ENCODE measurements at regions not wholly inside any gene's neighbourhood (a gene's known extent, or its start where the extent isn't known, plus 50 kb on each side); places are given as distances from the start of the nearest gene placed in this dataset.

DNA sequence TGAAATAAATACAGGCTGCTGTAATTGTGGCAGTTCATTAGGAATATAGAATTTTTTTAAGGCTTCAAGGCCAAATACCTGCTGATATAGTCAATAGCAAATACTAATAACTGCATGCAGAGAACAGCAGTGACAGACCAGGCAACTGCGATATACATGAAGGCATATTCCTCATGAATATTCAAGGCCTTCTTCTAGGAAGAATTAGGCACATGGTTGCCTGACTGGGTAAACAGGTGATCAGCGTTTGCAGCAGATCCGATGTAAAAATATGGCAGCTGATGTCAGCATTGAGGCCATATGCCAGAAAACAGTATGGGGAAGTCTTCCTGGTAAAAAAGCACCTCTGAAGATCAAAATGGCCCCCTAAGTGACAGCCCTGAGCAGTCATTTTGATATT, 629.7 kb downstream of the UQCRFS1 start:
- Histone ChIP-seq H3K9me3 (ENCODE audit: control extremely low read depth in 1 of 5, control insufficient read depth in 4 of 5, insufficient read depth in 2 of 5, low read depth in 1 of 5, low read length in 4 of 5) (no peaks in the 10 kb centered on the region), H3K4me1 (ENCODE audit: control extremely low read depth in 1 of 4, control insufficient read depth in 4 of 4, insufficient read depth in 4 of 4, low read length in 3 of 4) (no peaks in the 10 kb centered on the region), H3K27ac (ENCODE audit: insufficient read depth in 1 of 2, low read depth in 1 of 2, low read length in 2 of 2, poor library complexity in 1 of 2, severe bottlenecking in 2 of 2) (no peak overlapping the region), H3K27me3 (replicated peaks in 2 of 5; ENCODE audit: control insufficient read depth in 4 of 5, insufficient read depth in 5 of 5, low read length in 4 of 5) (no peaks in the 10 kb centered on the region), H3K4me3 (ENCODE audit: control insufficient read depth in 1 of 7, extremely low read depth in 1 of 7, insufficient read depth in 4 of 7, low read depth in 2 of 7, low read length in 6 of 7) (no peak overlapping the region), H3K36me3 (ENCODE audit: control insufficient read depth in 4 of 4, insufficient read depth in 4 of 4, low read length in 3 of 4) (no peaks in the 10 kb centered on the region)
- ChIA-PET POLR2A (no interaction called here), CTCF (no interaction called here)
- 100% methylated on average over 3 of the region's 3 CpGs for WGBS (ENCODE audit: insufficient coverage)
- DNase-seq: no peak

DNA sequence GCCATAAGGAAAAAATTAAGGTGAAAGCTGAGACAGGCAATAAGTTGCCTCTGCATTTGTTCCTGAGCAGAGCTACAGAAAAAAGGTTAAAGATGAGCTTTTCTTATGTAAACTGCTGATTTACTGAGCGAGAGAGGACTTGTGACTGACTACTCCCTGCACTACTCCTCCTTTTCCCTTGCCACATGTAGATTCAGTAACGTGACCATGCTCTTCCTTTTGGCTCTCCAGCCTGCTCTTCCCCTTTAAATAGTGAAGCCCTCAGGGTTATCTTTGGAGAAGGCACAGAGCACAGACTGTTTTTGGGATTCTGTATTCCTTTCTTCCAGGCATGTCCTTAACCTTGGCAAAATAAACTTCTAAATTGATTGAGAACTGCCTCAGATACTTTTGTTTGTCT, 630.2 kb downstream of the UQCRFS1 start:
- Histone ChIP-seq H3K4me1 (ENCODE audit: control extremely low read depth in 1 of 4, control insufficient read depth in 4 of 4, insufficient read depth in 4 of 4, low read length in 3 of 4) (no peaks in the 10 kb centered on the region), H3K27ac (ENCODE audit: insufficient read depth in 1 of 2, low read depth in 1 of 2, low read length in 2 of 2, poor library complexity in 1 of 2, severe bottlenecking in 2 of 2) (no peak overlapping the region), H3K36me3 (ENCODE audit: control insufficient read depth in 4 of 4, insufficient read depth in 4 of 4, low read length in 3 of 4) (no peaks in the 10 kb centered on the region), H3K4me3 (ENCODE audit: control insufficient read depth in 1 of 7, extremely low read depth in 1 of 7, insufficient read depth in 4 of 7, low read depth in 2 of 7, low read length in 6 of 7) (no peak overlapping the region), H3K9me3 (ENCODE audit: control extremely low read depth in 1 of 5, control insufficient read depth in 4 of 5, insufficient read depth in 2 of 5, low read depth in 1 of 5, low read length in 4 of 5) (no peaks in the 10 kb centered on the region), H3K27me3 (replicated peaks in 2 of 5; ENCODE audit: control insufficient read depth in 4 of 5, insufficient read depth in 5 of 5, low read length in 4 of 5) (no peaks in the 10 kb centered on the region)
- DNase-seq: no peak
- ChIA-PET POLR2A (no interaction called here), CTCF (no interaction called here)
- WGBS (ENCODE audit: insufficient coverage): 92% methylated on average over 2 of the region's 2 CpGs

DNA sequence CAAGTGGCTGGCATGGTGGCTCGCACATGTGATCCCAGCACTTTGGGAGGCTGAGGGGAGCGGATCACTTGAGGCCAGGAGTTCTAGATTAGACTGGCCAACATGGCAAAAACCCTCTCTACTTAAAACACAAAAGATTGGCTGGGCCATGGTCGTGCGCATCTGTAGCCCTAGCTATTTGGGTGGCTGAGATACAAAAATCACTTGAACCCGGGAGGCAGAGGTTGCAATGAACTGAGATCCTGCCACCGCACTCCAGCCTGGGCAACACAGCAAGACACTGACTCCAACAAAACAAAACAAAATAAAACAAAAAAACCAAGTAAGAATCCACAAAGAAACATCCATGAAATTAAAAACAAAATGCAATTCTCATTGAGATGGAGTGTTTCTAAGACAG, 630.6 kb downstream of the UQCRFS1 start:
- H3K4me1 ChIP-seq (ENCODE audit: control extremely low read depth in 1 of 4, control insufficient read depth in 4 of 4, insufficient read depth in 4 of 4, low read length in 3 of 4): no peaks in the 10 kb centered on the region
- WGBS (ENCODE audit: insufficient coverage): 100% methylated on average over 2 of the region's 6 CpGs
- no peaks in the 10 kb centered on the region for H3K9me3 ChIP-seq (ENCODE audit: control extremely low read depth in 1 of 5, control insufficient read depth in 4 of 5, insufficient read depth in 2 of 5, low read depth in 1 of 5, low read length in 4 of 5)
- H3K36me3 ChIP-seq (ENCODE audit: control insufficient read depth in 4 of 4, insufficient read depth in 4 of 4, low read length in 3 of 4): no peaks in the 10 kb centered on the region
- no peak for DNase-seq
- no peak overlapping the region for H3K4me3 ChIP-seq (ENCODE audit: control insufficient read depth in 1 of 7, extremely low read depth in 1 of 7, insufficient read depth in 4 of 7, low read depth in 2 of 7, low read length in 6 of 7)
- no peaks in the 10 kb centered on the region for H3K27me3 ChIP-seq (replicated peaks in 2 of 5; ENCODE audit: control insufficient read depth in 4 of 5, insufficient read depth in 5 of 5, low read length in 4 of 5)
- CTCF ChIA-PET: no interaction called here
- POLR2A ChIA-PET: no interaction called here
- no peak overlapping the region for H3K27ac ChIP-seq (ENCODE audit: insufficient read depth in 1 of 2, low read depth in 1 of 2, low read length in 2 of 2, poor library complexity in 1 of 2, severe bottlenecking in 2 of 2)

DNA sequence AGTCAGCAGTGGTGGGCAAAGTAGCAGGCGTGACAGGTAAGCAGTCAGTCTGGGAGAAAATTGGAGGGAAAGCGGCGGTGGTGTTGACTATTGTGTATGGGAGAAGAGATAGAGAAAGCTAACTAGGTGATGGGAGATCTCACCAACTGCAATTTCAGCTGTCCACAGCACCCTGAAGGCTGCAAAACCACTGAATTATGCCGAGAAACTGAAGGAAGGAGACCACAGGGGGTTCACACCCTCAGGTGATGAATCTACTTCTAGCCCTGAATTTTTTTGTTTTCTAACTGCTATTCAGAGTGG, 631.5 kb downstream of the UQCRFS1 start:
- WGBS (ENCODE audit: insufficient coverage): 75% methylated on average over 1 of the region's 4 CpGs
- Histone ChIP-seq H3K9me3 (ENCODE audit: control extremely low read depth in 1 of 5, control insufficient read depth in 4 of 5, insufficient read depth in 2 of 5, low read depth in 1 of 5, low read length in 4 of 5) (no peaks in the 10 kb centered on the region), H3K36me3 (ENCODE audit: control insufficient read depth in 4 of 4, insufficient read depth in 4 of 4, low read length in 3 of 4) (no peaks in the 10 kb centered on the region), H3K4me1 (ENCODE audit: control extremely low read depth in 1 of 4, control insufficient read depth in 4 of 4, insufficient read depth in 4 of 4, low read length in 3 of 4) (no peaks in the 10 kb centered on the region), H3K4me3 (ENCODE audit: control insufficient read depth in 1 of 7, extremely low read depth in 1 of 7, insufficient read depth in 4 of 7, low read depth in 2 of 7, low read length in 6 of 7) (no peak overlapping the region), H3K27me3 (replicated peaks in 2 of 5; ENCODE audit: control insufficient read depth in 4 of 5, insufficient read depth in 5 of 5, low read length in 4 of 5) (no peaks in the 10 kb centered on the region), H3K27ac (ENCODE audit: insufficient read depth in 1 of 2, low read depth in 1 of 2, low read length in 2 of 2, poor library complexity in 1 of 2, severe bottlenecking in 2 of 2) (no peak overlapping the region)
- no peak for DNase-seq
- ChIA-PET CTCF (no interaction called here), POLR2A (no interaction called here)

DNA sequence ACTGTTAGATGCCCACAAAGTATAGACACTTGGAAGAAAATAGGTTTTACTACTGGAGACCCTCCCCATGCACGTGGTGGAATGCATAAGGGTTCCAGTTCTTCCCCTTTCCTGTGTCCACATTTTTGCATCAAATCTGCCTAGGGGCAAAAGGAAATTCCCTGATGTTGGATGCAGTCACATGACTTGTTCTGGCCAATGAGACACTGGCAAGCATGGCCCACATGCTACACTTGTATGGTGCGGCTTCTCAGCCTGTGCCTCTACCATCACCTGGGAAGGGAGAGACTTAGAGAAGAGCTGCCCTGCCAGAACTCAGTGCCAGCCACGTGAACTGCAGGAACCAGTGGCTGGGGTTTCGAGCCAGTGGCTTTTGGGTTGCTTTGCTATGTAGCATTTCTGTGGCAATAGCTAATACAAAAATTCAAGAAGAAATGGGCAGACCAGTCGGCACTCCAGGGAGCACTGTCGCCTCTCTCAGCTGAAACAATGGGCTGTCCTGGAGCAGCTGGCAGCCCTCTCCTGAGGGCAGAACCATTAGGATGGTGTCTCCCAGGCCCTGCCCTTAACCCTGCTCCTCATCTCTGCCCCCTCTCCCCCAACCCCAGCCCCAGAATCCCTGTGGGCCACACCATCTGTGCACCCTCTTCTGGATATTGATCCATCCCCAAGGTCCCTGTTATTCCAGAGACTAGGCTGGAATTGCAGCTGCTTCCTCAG, 634.0 kb downstream of the UQCRFS1 start:
- Histone ChIP-seq H3K36me3 (ENCODE audit: control insufficient read depth in 4 of 4, insufficient read depth in 4 of 4, low read length in 3 of 4) (no peaks in the 10 kb centered on the region), H3K27me3 (replicated peaks in 2 of 5; ENCODE audit: control insufficient read depth in 4 of 5, insufficient read depth in 5 of 5, low read length in 4 of 5) (no peaks in the 10 kb centered on the region), H3K4me1 (ENCODE audit: control extremely low read depth in 1 of 4, control insufficient read depth in 4 of 4, insufficient read depth in 4 of 4, low read length in 3 of 4) (no peaks in the 10 kb centered on the region), H3K4me3 (ENCODE audit: control insufficient read depth in 1 of 7, extremely low read depth in 1 of 7, insufficient read depth in 4 of 7, low read depth in 2 of 7, low read length in 6 of 7) (no peak overlapping the region), H3K27ac (ENCODE audit: insufficient read depth in 1 of 2, low read depth in 1 of 2, low read length in 2 of 2, poor library complexity in 1 of 2, severe bottlenecking in 2 of 2) (no peak overlapping the region), H3K9me3 (ENCODE audit: control extremely low read depth in 1 of 5, control insufficient read depth in 4 of 5, insufficient read depth in 2 of 5, low read depth in 1 of 5, low read length in 4 of 5) (no peaks in the 10 kb centered on the region)
- WGBS (ENCODE audit: insufficient coverage): 97% methylated on average over 6 of the region's 6 CpGs
- CTCF ChIA-PET: no interaction called here
- POLR2A ChIA-PET: no interaction called here
- DNase-seq: no peak

DNA sequence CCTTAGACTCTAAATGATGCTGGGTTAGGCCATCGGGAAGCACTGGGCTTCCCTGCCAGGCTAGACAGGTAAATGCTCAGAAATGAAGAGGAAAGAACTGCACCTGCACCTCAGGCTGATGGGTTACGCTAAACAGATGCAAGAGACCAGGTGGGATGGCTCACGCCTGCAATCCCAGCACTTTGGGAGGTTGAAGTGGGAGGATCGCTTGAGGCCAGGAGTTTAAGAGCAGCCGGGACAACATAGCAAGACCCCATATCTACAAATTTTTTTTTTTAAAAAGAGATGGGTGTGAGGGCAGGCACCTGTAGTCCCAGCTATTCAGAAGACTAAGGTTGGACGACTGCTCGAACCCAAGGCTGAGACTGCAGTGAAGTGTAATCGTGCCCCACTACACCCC, 634.7 kb downstream of the UQCRFS1 start:
- H3K4me1 ChIP-seq (ENCODE audit: control extremely low read depth in 1 of 4, control insufficient read depth in 4 of 4, insufficient read depth in 4 of 4, low read length in 3 of 4): no peaks in the 10 kb centered on the region
- no peak for DNase-seq
- no peak overlapping the region for H3K4me3 ChIP-seq (ENCODE audit: control insufficient read depth in 1 of 7, extremely low read depth in 1 of 7, insufficient read depth in 4 of 7, low read depth in 2 of 7, low read length in 6 of 7)
- WGBS (ENCODE audit: insufficient coverage): 97% methylated on average over 5 of the region's 8 CpGs
- H3K27ac ChIP-seq (ENCODE audit: insufficient read depth in 1 of 2, low read depth in 1 of 2, low read length in 2 of 2, poor library complexity in 1 of 2, severe bottlenecking in 2 of 2): no peak overlapping the region
- no peaks in the 10 kb centered on the region for H3K9me3 ChIP-seq (ENCODE audit: control extremely low read depth in 1 of 5, control insufficient read depth in 4 of 5, insufficient read depth in 2 of 5, low read depth in 1 of 5, low read length in 4 of 5)
- POLR2A ChIA-PET: no interaction called here
- H3K27me3 ChIP-seq (replicated peaks in 2 of 5; ENCODE audit: control insufficient read depth in 4 of 5, insufficient read depth in 5 of 5, low read length in 4 of 5): no peaks in the 10 kb centered on the region
- no peaks in the 10 kb centered on the region for H3K36me3 ChIP-seq (ENCODE audit: control insufficient read depth in 4 of 4, insufficient read depth in 4 of 4, low read length in 3 of 4)
- CTCF ChIA-PET: no interaction called here

DNA sequence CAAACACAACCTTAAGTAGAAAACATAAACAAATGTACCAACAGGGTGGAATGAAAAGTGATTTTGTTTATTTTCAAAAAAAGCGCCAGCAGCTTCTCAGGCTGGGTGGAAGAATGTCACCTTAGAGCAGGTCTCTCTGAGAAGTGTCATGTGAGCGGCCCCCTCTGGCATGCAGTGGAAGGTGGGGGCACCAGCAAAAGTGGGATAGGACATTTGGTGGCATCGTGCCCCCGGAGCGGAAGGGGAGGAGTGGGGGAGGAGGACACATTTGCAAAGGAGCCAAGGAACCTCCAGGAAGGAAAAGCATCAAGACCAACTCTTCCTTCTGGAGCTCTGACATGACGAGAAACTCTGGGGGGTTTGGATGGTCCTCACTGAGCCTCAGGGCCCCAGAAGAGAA, 635.3 kb downstream of the UQCRFS1 start:
- Histone ChIP-seq H3K4me3 (ENCODE audit: control insufficient read depth in 1 of 7, extremely low read depth in 1 of 7, insufficient read depth in 4 of 7, low read depth in 2 of 7, low read length in 6 of 7) (no peak overlapping the region), H3K4me1 (ENCODE audit: control extremely low read depth in 1 of 4, control insufficient read depth in 4 of 4, insufficient read depth in 4 of 4, low read length in 3 of 4) (no peaks in the 10 kb centered on the region), H3K9me3 (ENCODE audit: control extremely low read depth in 1 of 5, control insufficient read depth in 4 of 5, insufficient read depth in 2 of 5, low read depth in 1 of 5, low read length in 4 of 5) (no peaks in the 10 kb centered on the region), H3K27ac (ENCODE audit: insufficient read depth in 1 of 2, low read depth in 1 of 2, low read length in 2 of 2, poor library complexity in 1 of 2, severe bottlenecking in 2 of 2) (no peak overlapping the region), H3K36me3 (ENCODE audit: control insufficient read depth in 4 of 4, insufficient read depth in 4 of 4, low read length in 3 of 4) (no peaks in the 10 kb centered on the region), H3K27me3 (replicated peaks in 2 of 5; ENCODE audit: control insufficient read depth in 4 of 5, insufficient read depth in 5 of 5, low read length in 4 of 5) (no peaks in the 10 kb centered on the region)
- no peak for DNase-seq
- WGBS (ENCODE audit: insufficient coverage): 94% methylated on average over 3 of the region's 6 CpGs
- ChIA-PET CTCF (no interaction called here), POLR2A (no interaction called here)

Data from common myeloid progenitor, CD34-positive (primary cell).